ENCODE measurements at regions not wholly inside any gene's neighbourhood (a gene's known extent, or its start where the extent isn't known, plus 50 kb on each side); places are given as distances from the start of the nearest gene placed in this dataset.
"Not testable (repeated sequence)": the region's sequence is repeated elsewhere in the genome, so short reads cannot be mapped to it uniquely, and the experiment has no call there.

DNA sequence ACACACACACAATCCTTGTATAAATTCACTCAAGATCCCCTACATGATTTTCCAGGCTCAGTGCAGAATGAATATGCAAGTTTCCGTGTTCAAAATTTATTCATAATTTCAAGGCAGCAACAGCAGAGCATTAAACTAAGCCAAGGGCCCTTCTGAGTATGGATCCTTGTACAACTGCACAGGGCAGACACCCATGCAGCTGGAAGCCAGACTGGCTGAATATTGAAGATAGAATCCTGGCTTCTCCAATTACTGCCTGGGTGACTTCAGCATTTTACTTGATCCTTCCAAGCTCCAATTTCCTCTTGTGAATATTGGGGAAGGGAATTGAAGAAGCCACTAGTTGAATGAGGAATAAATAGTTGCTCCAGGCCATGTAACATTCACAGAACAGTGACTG, 267.9 kb upstream of the REG3G start:
- no peaks in the 10 kb centered on the region for H3K27me3 ChIP-seq (ENCODE audit: control insufficient read depth, insufficient read depth, low read length)
- intact Hi-C loops (cut with micrococcal nuclease), result no loop called here
- H3K4me1 Mint-ChIP-seq, result no peaks in the 10 kb centered on the region
- no peaks in the 10 kb centered on the region for H3K27me3 Mint-ChIP-seq (ENCODE audit: low read depth in 2 of 2)
- TF ChIP-seq, protein P1, sequence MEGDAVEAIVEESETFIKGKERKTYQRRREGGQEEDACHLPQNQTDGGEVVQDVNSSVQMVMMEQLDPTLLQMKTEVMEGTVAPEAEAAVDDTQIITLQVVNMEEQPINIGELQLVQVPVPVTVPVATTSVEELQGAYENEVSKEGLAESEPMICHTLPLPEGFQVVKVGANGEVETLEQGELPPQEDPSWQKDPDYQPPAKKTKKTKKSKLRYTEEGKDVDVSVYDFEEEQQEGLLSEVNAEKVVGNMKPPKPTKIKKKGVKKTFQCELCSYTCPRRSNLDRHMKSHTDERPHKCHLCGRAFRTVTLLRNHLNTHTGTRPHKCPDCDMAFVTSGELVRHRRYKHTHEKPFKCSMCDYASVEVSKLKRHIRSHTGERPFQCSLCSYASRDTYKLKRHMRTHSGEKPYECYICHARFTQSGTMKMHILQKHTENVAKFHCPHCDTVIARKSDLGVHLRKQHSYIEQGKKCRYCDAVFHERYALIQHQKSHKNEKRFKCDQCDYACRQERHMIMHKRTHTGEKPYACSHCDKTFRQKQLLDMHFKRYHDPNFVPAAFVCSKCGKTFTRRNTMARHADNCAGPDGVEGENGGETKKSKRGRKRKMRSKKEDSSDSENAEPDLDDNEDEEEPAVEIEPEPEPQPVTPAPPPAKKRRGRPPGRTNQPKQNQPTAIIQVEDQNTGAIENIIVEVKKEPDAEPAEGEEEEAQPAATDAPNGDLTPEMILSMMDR (IDR thresholded peaks at IDR 0.05), result no peak
- H3K4me3 ChIP-seq (ENCODE audit: low read length), result no peak overlapping the region
- 89% methylated on average over 1 of the region's 1 CpG for WGBS (ENCODE audit: insufficient coverage)
- no peak overlapping the region for H3K27ac Mint-ChIP-seq
- H3K4me1 ChIP-seq (ENCODE audit: control insufficient read depth, insufficient read depth, low read length), result no peaks in the 10 kb centered on the region
- no peak overlapping the region for H3K4me3 Mint-ChIP-seq
- ATAC-seq (no peak), DNase-seq (no peak)
- peaks cover 33 to 40% of the 10 kb centered on the region in 2 donors for H3K9me3 Mint-ChIP-seq
- H3K36me3 ChIP-seq (ENCODE audit: control insufficient read depth, insufficient read depth, low read length), result no peaks in the 10 kb centered on the region
- H3K27ac ChIP-seq (ENCODE audit: low read length), result no peak overlapping the region
- peaks cover 44% of the 10 kb centered on the region for H3K36me3 Mint-ChIP-seq
- H3K9me3 ChIP-seq (ENCODE audit: control insufficient read depth, insufficient read depth, low read length), result peaks cover 20% of the 10 kb centered on the region

DNA sequence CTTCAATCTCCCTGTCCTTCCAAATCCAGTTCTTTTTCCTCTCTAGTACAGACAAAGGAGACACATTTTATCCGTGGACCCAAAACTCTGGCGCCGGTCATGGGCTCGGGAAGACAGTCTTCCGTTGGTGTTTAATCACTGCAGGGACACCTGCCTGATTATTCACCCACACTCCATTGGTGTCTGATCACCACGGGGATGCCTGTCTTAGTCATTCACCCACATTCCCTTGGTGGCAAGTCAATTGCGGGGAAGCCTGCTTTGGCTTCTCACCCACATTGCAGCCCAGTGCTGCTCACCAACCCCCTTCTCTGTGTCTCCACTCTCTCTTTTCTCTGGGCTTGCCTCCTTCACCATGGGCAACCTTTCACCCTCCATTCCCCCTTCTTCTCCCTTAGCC, 266.7 kb upstream of the REG3G start:
- H3K4me1 ChIP-seq (ENCODE audit: control insufficient read depth, insufficient read depth, low read length); H3K4me1 Mint-ChIP-seq; H3K4me3 Mint-ChIP-seq; H3K27me3 Mint-ChIP-seq (ENCODE audit: low read depth in 2 of 2); H3K4me3 ChIP-seq (ENCODE audit: low read length); ATAC-seq; H3K36me3 ChIP-seq (ENCODE audit: control insufficient read depth, insufficient read depth, low read length); DNase-seq; H3K27ac ChIP-seq (ENCODE audit: low read length); H3K27ac Mint-ChIP-seq; intact Hi-C loops (cut with micrococcal nuclease); H3K27me3 ChIP-seq (ENCODE audit: control insufficient read depth, insufficient read depth, low read length): not testable (repeated sequence)
- peaks cover 22% of the 10 kb centered on the region for H3K9me3 ChIP-seq (ENCODE audit: control insufficient read depth, insufficient read depth, low read length)
- 89% methylated on average over 7 of the region's 7 CpGs for WGBS (ENCODE audit: insufficient coverage)
- Mint-ChIP-seq H3K36me3 (peaks cover 47% of the 10 kb centered on the region), H3K9me3 (peaks cover 35 to 46% of the 10 kb centered on the region in 2 donors)

DNA sequence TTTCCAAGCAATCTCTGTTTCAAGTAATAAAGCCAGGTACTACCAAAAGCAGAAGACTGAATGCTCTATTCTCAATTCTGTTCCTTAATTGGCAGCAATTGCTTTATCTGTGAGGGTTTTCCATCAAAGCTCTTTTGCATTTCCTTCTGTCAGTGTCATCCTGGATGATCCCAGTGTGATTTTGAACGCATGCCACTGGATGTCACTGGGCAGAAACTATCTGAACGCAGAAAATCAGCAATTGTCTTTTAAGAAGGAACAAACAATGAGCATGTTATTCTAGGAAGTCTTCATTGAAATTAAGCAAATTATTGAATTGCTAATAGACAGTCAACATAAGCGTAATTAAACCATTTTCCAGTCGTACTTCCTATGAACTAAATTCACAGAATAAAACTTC, 259.0 kb upstream of the REG3G start:
- 79% methylated on average over 2 of the region's 4 CpGs for WGBS (ENCODE audit: insufficient coverage)

DNA sequence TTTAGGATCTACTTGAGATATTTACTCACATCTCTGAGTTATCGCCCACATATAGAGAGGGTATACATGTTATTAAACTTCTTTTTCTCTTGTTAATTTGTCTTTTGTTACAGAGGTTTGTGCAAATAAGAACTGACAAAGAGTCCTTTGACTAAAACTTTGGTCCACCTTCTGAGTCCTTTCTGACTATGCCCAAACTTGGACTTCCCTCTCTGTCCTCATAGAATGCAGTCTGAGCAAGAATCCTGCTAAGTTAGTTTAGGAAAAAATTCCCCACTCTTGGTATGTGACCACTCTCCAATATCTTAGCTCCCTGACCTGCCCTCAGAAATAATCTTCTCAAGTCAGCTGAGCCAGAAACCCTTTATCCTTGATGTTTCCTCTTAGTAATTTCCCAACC, 257.5 kb upstream of the REG3G start:
- Histone ChIP-seq H3K9me3 (ENCODE audit: control insufficient read depth, insufficient read depth, low read length) (peaks cover 5% of the 10 kb centered on the region), H3K27ac (ENCODE audit: low read length) (no peak overlapping the region), H3K27me3 (ENCODE audit: control insufficient read depth, insufficient read depth, low read length) (no peaks in the 10 kb centered on the region), H3K36me3 (ENCODE audit: control insufficient read depth, insufficient read depth, low read length) (no peaks in the 10 kb centered on the region), H3K4me1 (ENCODE audit: control insufficient read depth, insufficient read depth, low read length) (no peaks in the 10 kb centered on the region), H3K4me3 (ENCODE audit: low read length) (no peak overlapping the region)
- peaks cover 9% of the 10 kb centered on the region in 2 donors for H3K9me3 Mint-ChIP-seq
- no peaks in the 10 kb centered on the region for H3K4me1 Mint-ChIP-seq
- H3K36me3 Mint-ChIP-seq, result no peaks in the 10 kb centered on the region
- H3K27me3 Mint-ChIP-seq (ENCODE audit: low read depth in 2 of 2), result no peaks in the 10 kb centered on the region
- DNase-seq (no peak), ATAC-seq (no peak)
- WGBS (ENCODE audit: insufficient coverage), result no CpG with 5 or more reads among the region's 1 CpG
- H3K27ac Mint-ChIP-seq, result no peak overlapping the region
- H3K4me3 Mint-ChIP-seq, result no peak overlapping the region
- TF ChIP-seq, protein P1 (IDR thresholded peaks at IDR 0.05), result no peak
- intact Hi-C loops (cut with micrococcal nuclease), result no loop called here

More for the DNA sequence above, 259.0 kb upstream of the REG3G start:
- TF ChIP-seq, protein P1 (IDR thresholded peaks at IDR 0.05), result no peak
- Mint-ChIP-seq H3K27ac (no peak overlapping the region), H3K4me3 (no peak overlapping the region), H3K27me3 (ENCODE audit: low read depth in 2 of 2) (no peaks in the 10 kb centered on the region), H3K4me1 (no peaks in the 10 kb centered on the region), H3K36me3 (peaks cover 15% of the 10 kb centered on the region), H3K9me3 (peaks cover 17 to 23% of the 10 kb centered on the region in 2 donors)
- intact Hi-C loops (cut with micrococcal nuclease), result no loop called here
- ATAC-seq (no peak), DNase-seq (no peak)
- no peaks in the 10 kb centered on the region for H3K27me3 ChIP-seq (ENCODE audit: control insufficient read depth, insufficient read depth, low read length)
- H3K36me3 ChIP-seq (ENCODE audit: control insufficient read depth, insufficient read depth, low read length), result no peaks in the 10 kb centered on the region
- H3K4me1 ChIP-seq (ENCODE audit: control insufficient read depth, insufficient read depth, low read length), result no peaks in the 10 kb centered on the region
- H3K9me3 ChIP-seq (ENCODE audit: control insufficient read depth, insufficient read depth, low read length), result peaks cover 8% of the 10 kb centered on the region
- no peak overlapping the region for H3K27ac ChIP-seq (ENCODE audit: low read length)
- H3K4me3 ChIP-seq (ENCODE audit: low read length), result no peak overlapping the region

All from natural killer cell (primary cell).